IMR-90 (cell line): ENCODE measurements at regions not wholly inside any gene's neighbourhood (a gene's known extent, or its start where the extent isn't known, plus 50 kb on each side); places are given as distances from the start of the nearest gene placed in this dataset.
"Not testable (repeated sequence)": the region's sequence is repeated elsewhere in the genome, so short reads cannot be mapped to it uniquely, and the experiment has no call there.

Experiments
- ATAC-seq: fragments of 200-7000 bp; cut with Tn5 transposase; 2 replicates; pipeline ENCODE4 v1.9.1; 2020; ENCODE audit warnings: low read depth, mild to moderate bottlenecking, moderate library complexity
- BruUV-seq: library from RNA; stranded (reverse); fragments of 400-500 nt; replicated peaks from 2 replicates; lab custom pipeline; 2021; lab: Mats Ljungman, UMichigan
- CTCF ChIA-PET: fragments of 300-600 bp; formaldehyde crosslinking; extraction: SDS; loops from one replicate; lab custom pipeline; 2021; ENCODE audit warnings: antibody characterized with exemption; lab: Yijun Ruan, JAX
- POLR2A ChIA-PET: fragments of 300-600 bp; sonication (Branson Sonifier 250); formaldehyde crosslinking; loops from one replicate; lab custom pipeline; 2022; ENCODE audit warnings: antibody characterized with exemption; ENCODE audit not compliant: unreplicated experiment; lab: Charles Lee
- DNase-seq: peaks from one replicate; pipeline ENCODE4 v3.0.0; 2013
- H2AFZ ChIP-seq: replicated peaks from 2 replicates; pipeline ENCODE3; 2013; ENCODE audit warnings: low read length, mild to moderate bottlenecking; ENCODE audit not compliant: poor library complexity
- H2AK5ac ChIP-seq: 2 replicates; pipeline ENCODE4 v1.6.1; 2013; ENCODE audit warnings: low read depth, low read length, inconsistent platforms
- H2AK9ac ChIP-seq: replicated peaks from 2 replicates; pipeline ENCODE3; 2013; ENCODE audit warnings: mild to moderate bottlenecking, low read depth, low read length, moderate library complexity; ENCODE audit not compliant: poor library complexity
- H2BK120ac ChIP-seq: 2 replicates; pipeline ENCODE4 v1.6.1; 2013; ENCODE audit warnings: low read depth, low read length, inconsistent platforms
- H2BK15ac ChIP-seq: 3 replicates; pipeline ENCODE4 v1.6.1; 2013; ENCODE audit warnings: low read depth, low read length, inconsistent platforms
- H2BK20ac ChIP-seq: 2 replicates; pipeline ENCODE4 v1.6.1; 2013; ENCODE audit warnings: low read depth, mild to moderate bottlenecking, inconsistent platforms, low read length, moderate library complexity
- H2BK5ac ChIP-seq: 2 replicates; pipeline ENCODE4 v1.6.1; 2013; ENCODE audit warnings: mild to moderate bottlenecking, low read depth, low read length, inconsistent platforms; ENCODE audit not compliant: poor library complexity, severe bottlenecking
- H3K14ac ChIP-seq: replicated peaks from 2 replicates; pipeline ENCODE4 v1.6.1; 2013; ENCODE audit warnings: low read depth, low read length, inconsistent platforms
- H3K18ac ChIP-seq: 2 replicates; pipeline ENCODE4 v1.6.1; 2013; ENCODE audit warnings: low read depth, low read length, control low read depth
- H3K23ac ChIP-seq: 2 replicates; pipeline ENCODE4 v1.6.1; 2013; ENCODE audit warnings: low read depth, low read length, inconsistent platforms
- H3K27ac ChIP-seq: 2 replicates; pipeline ENCODE4 v1.5.1; 2013; ENCODE audit warnings: mild to moderate bottlenecking, control low read depth, low read length; ENCODE audit not compliant: insufficient read depth
- H3K27me3 ChIP-seq: 2 replicates; pipeline ENCODE4 v1.6.1; 2013; ENCODE audit warnings: low read length; ENCODE audit not compliant: control insufficient read depth, insufficient read depth
- H3K36me3 ChIP-seq: 2 replicates; pipeline ENCODE4 v1.6.1; 2013; ENCODE audit warnings: low read length, mixed read lengths; ENCODE audit not compliant: control insufficient read depth, insufficient read depth
- H3K4ac ChIP-seq: 2 replicates; pipeline ENCODE4 v1.6.1; 2013; ENCODE audit warnings: low read depth, low read length, inconsistent platforms
- H3K4me1 ChIP-seq: 2 replicates; pipeline ENCODE4 v1.6.1; 2013; ENCODE audit warnings: low read length, mixed read lengths; ENCODE audit not compliant: control insufficient read depth, insufficient read depth
- H3K4me2 ChIP-seq: 2 replicates; pipeline ENCODE4 v1.6.1; 2013; ENCODE audit warnings: low read depth, mild to moderate bottlenecking, control low read depth, low read length, moderate library complexity
- H3K4me3 ChIP-seq: 2 replicates; pipeline ENCODE4 v1.5.1; 2013; ENCODE audit warnings: low read depth, mild to moderate bottlenecking, control low read depth, low read length, moderate library complexity; ENCODE audit not compliant: insufficient read depth
- H3K56ac ChIP-seq: 2 replicates; pipeline ENCODE4 v1.6.1; 2013; ENCODE audit warnings: low read length, inconsistent platforms; ENCODE audit not compliant: insufficient read depth; ENCODE audit errors: extremely low read depth
- H3K79me1 ChIP-seq, 2 experiments: 2 replicates each; pipeline ENCODE4 v1.6.1; 2013; ENCODE audit warnings: low read length in 2 of 2, inconsistent platforms in 1 of 2, low read depth in 1 of 2
- H3K9ac ChIP-seq: 2 replicates; pipeline ENCODE4 v1.6.1; 2013; ENCODE audit warnings: low read depth, low read length, control low read depth
- H3K9me1 ChIP-seq: 2 replicates; pipeline ENCODE4 v1.6.1; 2013; ENCODE audit warnings: low read length, inconsistent platforms; ENCODE audit not compliant: insufficient read depth
- H3K9me3 ChIP-seq: 2 replicates; pipeline ENCODE4 v1.6.1; 2013; ENCODE audit warnings: low read length; ENCODE audit not compliant: control insufficient read depth, insufficient read depth
- H4K20me1 ChIP-seq: 2 replicates; pipeline ENCODE4 v1.6.1; 2013; ENCODE audit warnings: low read length, inconsistent platforms; ENCODE audit not compliant: insufficient read depth
- H4K5ac ChIP-seq: 2 replicates; pipeline ENCODE4 v1.6.1; 2013; ENCODE audit warnings: mild to moderate bottlenecking, low read depth, low read length, control low read depth
- H4K8ac ChIP-seq, 2 experiments: 2 replicates each; pipeline ENCODE4 v1.6.1; 2013; ENCODE audit warnings: low read depth in 2 of 2, low read length in 2 of 2, control low read depth in 1 of 2, inconsistent platforms in 1 of 2
- H4K91ac ChIP-seq: 2 replicates; pipeline ENCODE4 v1.6.1; 2013; ENCODE audit warnings: low read depth, low read length, inconsistent platforms; ENCODE audit not compliant: insufficient read depth
- WGBS, 2 experiments: methylation state at CpG; one replicate each; pipeline versions ENCODE4 v1.1.5 to v1.1.7; 2013; ENCODE audit warnings: missing lambda C conversion rate in 2 of 2; ENCODE audit not compliant: insufficient read length in 1 of 2; ENCODE audit errors: extremely low coverage in 2 of 2; 5-methylcytosine and 5-hydroxymethylcytosine counted together
- dilution Hi-C: fragments of 300-500 bp; cut with HindIII; formaldehyde crosslinking; loops from one replicate; pipeline ENCODE4 v1.14.3; 2018; ENCODE audit warnings: low sequenced_read_pairs; ENCODE audit not compliant: unreplicated experiment
- in situ Hi-C: fragments of 300-500 bp; cut with MboI; formaldehyde crosslinking; loops from 3 replicates; pipeline ENCODE4 v1.14.3; 2019; ENCODE audit warnings: low sequenced_read_pairs, inconsistent platforms, mixed read lengths
- intact Hi-C: fragments of 100-400 bp; cut with micrococcal nuclease; formaldehyde crosslinking; loops from 2 replicates; pipeline ENCODE4 v1.10.0; 2022

DNA sequence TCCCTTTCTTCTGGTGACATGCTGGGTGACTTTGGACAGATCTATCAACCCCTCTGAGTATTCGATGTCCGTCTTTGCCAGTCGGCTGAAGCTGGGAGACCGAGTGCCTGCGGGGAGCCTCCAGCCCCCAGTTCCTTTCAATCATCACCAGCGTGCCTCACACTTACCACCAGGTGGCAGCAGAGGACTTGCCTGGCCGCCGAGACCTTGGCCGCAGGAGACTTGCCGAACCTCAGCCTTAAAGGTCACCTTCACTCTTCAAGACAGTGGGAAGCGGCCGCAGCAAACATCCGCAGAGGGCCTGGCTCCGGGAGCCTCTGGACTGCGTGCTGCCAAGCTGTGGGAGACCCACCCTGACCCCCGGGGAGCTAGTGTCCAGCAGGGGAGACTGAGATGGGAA is 3952.2 kb upstream of the TPTE start:
- H2BK120ac ChIP-seq, H3K4ac ChIP-seq, in situ Hi-C loops, H3K9me1 ChIP-seq, H2BK5ac ChIP-seq, H2AK5ac ChIP-seq, H3K27ac ChIP-seq, H4K5ac ChIP-seq, H3K4me1 ChIP-seq, dilution Hi-C loops, H3K9me3 ChIP-seq, H3K14ac ChIP-seq, H3K27me3 ChIP-seq, H2BK15ac ChIP-seq, POLR2A ChIA-PET, H3K23ac ChIP-seq, H3K36me3 ChIP-seq, H3K18ac ChIP-seq, CTCF ChIA-PET, H3K4me2 ChIP-seq, DNase-seq, H4K8ac ChIP-seq, H3K79me1 ChIP-seq, H3K9ac ChIP-seq, H3K4me3 ChIP-seq, H3K56ac ChIP-seq, H4K91ac ChIP-seq, intact Hi-C loops, H2BK20ac ChIP-seq, H2AFZ ChIP-seq, H2AK9ac ChIP-seq, H4K20me1 ChIP-seq, BruUV-seq: not testable (repeated sequence)
- peak; percentile 79 for ATAC-seq
- WGBS, 2 experiments, result no CpG with 5 or more reads among the region's 16 CpGs

DNA sequence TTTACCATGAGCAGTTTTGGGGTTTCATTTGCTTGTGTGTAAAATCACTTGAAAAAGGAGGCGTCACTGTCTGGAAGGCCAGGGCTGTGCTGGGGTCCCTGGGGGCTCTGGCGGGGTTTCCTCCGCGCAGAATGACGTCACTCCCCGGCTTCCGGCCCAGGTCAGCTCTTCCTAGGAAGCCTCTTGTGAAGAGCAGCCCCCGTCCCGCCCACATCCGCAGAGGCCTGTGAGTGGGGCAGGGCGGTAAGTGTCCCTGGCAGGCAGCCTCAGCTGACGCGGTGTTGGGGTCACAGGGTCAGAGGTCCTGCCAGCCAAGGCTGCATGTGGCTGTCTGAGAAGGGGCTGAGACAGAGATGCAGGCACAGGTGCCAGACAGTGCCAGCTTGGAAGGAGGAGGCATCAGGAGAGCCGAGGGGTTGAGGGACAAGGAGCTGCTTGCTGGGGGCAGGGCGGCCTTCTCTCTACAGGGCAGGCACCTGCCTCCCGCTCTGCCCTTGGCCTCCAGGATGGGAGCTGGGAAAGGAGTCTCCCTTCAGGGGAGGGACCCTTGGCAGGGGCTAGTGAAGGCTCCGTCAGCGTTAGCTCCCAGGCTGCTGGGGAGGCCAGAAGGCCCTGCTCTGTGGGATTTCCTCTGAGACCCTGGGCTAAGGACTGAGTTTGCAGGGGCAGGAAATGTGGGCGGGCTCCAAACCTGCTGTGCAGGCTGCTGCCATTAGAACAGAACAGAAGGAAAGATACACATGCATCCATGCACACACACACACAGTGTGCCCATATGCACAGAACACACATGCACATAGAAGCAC is 3951.6 kb upstream of the TPTE start:
- H4K20me1 ChIP-seq, H2AK5ac ChIP-seq, BruUV-seq, H2AFZ ChIP-seq, H3K9ac ChIP-seq, dilution Hi-C loops, H3K9me1 ChIP-seq, H3K18ac ChIP-seq, H3K27ac ChIP-seq, H3K23ac ChIP-seq, H3K4ac ChIP-seq, in situ Hi-C loops, H3K79me1 ChIP-seq, H2BK5ac ChIP-seq, POLR2A ChIA-PET, H3K4me1 ChIP-seq, H4K91ac ChIP-seq, H4K5ac ChIP-seq, DNase-seq, H3K56ac ChIP-seq, H3K9me3 ChIP-seq, H2BK20ac ChIP-seq, CTCF ChIA-PET, H3K27me3 ChIP-seq, H3K36me3 ChIP-seq, intact Hi-C loops, H3K4me3 ChIP-seq, H2BK15ac ChIP-seq, H2BK120ac ChIP-seq, H2AK9ac ChIP-seq, H4K8ac ChIP-seq, H3K4me2 ChIP-seq, H3K14ac ChIP-seq: not testable (repeated sequence)
- no CpG with 5 or more reads among the region's 19 CpGs for WGBS, 2 experiments
- peak; percentile 68 for ATAC-seq
